ENCODE measurements at regions not wholly inside any gene's neighbourhood (a gene's known extent, or its start where the extent isn't known, plus 50 kb on each side); places are given as distances from the start of the nearest gene placed in this dataset.

- no TSS peak for BruUV-seq (replicated peaks)
- CTCF ChIA-PET: no interaction called here
- intact Hi-C loops (cut with micrococcal nuclease): no loop called here
- Histone ChIP-seq H3K27ac (ENCODE audit: low read depth, low read length) (no peak overlapping the region), H3K27me3 (ENCODE audit: insufficient read depth, low read length) (no peaks in the 10 kb centered on the region; the same call in 1 of the 2 replicates), H3K9me2 (ENCODE audit: insufficient read depth) (no peaks in the 10 kb centered on the region), H4K20me1 (ENCODE audit: insufficient read depth) (no peaks in the 10 kb centered on the region), H3K9me3 (ENCODE audit: control insufficient read depth in 1 of 2, insufficient read depth in 1 of 2, low read depth in 1 of 2, low read length in 2 of 2) (no peaks in the 10 kb centered on the region), H3K79me2 (ENCODE audit: insufficient read depth, low read length) (no peaks in the 10 kb centered on the region), H3K9ac (ENCODE audit: low read length) (no peak overlapping the region), H3K4me3 (replicated peaks in 1 of 2; ENCODE audit: low read depth in 1 of 2, low read length in 2 of 2) (no peak overlapping the region), H3K4me1 (ENCODE audit: control insufficient read depth in 1 of 2, insufficient read depth in 2 of 2, low read length in 2 of 2) (no peaks in the 10 kb centered on the region), H3K36me3 (ENCODE audit: control insufficient read depth in 1 of 2, insufficient read depth in 2 of 2, low read length in 2 of 2) (no peaks in the 10 kb centered on the region), H3K4me2 (ENCODE audit: low read length) (no peak overlapping the region), H2AFZ (ENCODE audit: low read depth, low read length, poor library complexity, severe bottlenecking) (no peak overlapping the region)
- POLR2A ChIA-PET: no interaction called here
- RAD21 ChIA-PET (ENCODE audit: low non-redundant PET in 1 of 2, low total read pairs in 2 of 2, uncharacterized antibody in 2 of 2, unreplicated experiment in 2 of 2): no interaction called here
- no peak for ATAC-seq
- no peak for TF ChIP-seq ZFX (IDR thresholded peaks at IDR 0.05)
- TF ChIP-seq SP1 (IDR thresholded peaks at IDR 0.05; ENCODE audit: low read depth): no peak
- TF ChIP-seq SIN3A (IDR thresholded peaks at IDR 0.05; ENCODE audit: low read depth): no peak
- no peak for TF ChIP-seq EGR1 (IDR thresholded peaks at IDR 0.05; ENCODE audit: low read depth)
- no peak for TF ChIP-seq CEBPB (IDR thresholded peaks at IDR 0.05; ENCODE audit: low read depth)
- TF ChIP-seq, protein P1, sequence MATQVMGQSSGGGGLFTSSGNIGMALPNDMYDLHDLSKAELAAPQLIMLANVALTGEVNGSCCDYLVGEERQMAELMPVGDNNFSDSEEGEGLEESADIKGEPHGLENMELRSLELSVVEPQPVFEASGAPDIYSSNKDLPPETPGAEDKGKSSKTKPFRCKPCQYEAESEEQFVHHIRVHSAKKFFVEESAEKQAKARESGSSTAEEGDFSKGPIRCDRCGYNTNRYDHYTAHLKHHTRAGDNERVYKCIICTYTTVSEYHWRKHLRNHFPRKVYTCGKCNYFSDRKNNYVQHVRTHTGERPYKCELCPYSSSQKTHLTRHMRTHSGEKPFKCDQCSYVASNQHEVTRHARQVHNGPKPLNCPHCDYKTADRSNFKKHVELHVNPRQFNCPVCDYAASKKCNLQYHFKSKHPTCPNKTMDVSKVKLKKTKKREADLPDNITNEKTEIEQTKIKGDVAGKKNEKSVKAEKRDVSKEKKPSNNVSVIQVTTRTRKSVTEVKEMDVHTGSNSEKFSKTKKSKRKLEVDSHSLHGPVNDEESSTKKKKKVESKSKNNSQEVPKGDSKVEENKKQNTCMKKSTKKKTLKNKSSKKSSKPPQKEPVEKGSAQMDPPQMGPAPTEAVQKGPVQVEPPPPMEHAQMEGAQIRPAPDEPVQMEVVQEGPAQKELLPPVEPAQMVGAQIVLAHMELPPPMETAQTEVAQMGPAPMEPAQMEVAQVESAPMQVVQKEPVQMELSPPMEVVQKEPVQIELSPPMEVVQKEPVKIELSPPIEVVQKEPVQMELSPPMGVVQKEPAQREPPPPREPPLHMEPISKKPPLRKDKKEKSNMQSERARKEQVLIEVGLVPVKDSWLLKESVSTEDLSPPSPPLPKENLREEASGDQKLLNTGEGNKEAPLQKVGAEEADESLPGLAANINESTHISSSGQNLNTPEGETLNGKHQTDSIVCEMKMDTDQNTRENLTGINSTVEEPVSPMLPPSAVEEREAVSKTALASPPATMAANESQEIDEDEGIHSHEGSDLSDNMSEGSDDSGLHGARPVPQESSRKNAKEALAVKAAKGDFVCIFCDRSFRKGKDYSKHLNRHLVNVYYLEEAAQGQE (IDR thresholded peaks at IDR 0.05; ENCODE audit: low read depth): no peak
- TF ChIP-seq, protein P2, sequence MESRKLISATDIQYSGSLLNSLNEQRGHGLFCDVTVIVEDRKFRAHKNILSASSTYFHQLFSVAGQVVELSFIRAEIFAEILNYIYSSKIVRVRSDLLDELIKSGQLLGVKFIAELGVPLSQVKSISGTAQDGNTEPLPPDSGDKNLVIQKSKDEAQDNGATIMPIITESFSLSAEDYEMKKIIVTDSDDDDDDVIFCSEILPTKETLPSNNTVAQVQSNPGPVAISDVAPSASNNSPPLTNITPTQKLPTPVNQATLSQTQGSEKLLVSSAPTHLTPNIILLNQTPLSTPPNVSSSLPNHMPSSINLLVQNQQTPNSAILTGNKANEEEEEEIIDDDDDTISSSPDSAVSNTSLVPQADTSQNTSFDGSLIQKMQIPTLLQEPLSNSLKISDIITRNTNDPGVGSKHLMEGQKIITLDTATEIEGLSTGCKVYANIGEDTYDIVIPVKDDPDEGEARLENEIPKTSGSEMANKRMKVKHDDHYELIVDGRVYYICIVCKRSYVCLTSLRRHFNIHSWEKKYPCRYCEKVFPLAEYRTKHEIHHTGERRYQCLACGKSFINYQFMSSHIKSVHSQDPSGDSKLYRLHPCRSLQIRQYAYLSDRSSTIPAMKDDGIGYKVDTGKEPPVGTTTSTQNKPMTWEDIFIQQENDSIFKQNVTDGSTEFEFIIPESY (IDR thresholded peaks at IDR 0.05; ENCODE audit: extremely low read depth, insufficient replicate concordance, low read length): no peak
- TF ChIP-seq TCF7L2 (IDR thresholded peaks at IDR 0.05; ENCODE audit: borderline replicate concordance, extremely low read depth, insufficient read depth, insufficient read length): no peak
- no peak for TF ChIP-seq EZH2phosphoT487 (IDR thresholded peaks at IDR 0.05; ENCODE audit: borderline replicate concordance)
- no peak for TF ChIP-seq ATF3 (IDR thresholded peaks at IDR 0.05)
- TF ChIP-seq YY1 (IDR thresholded peaks at IDR 0.05; ENCODE audit: extremely low read depth, insufficient replicate concordance, low read depth, low read length): no peak
- TF ChIP-seq CTCF (IDR thresholded peaks at IDR 0.05 in 2 of 3, conservative IDR thresholded peaks at IDR 0.05 in 1 of 3; ENCODE audit: borderline replicate concordance in 1 of 3, insufficient read depth in 1 of 3, low read depth in 2 of 3, low read length in 2 of 3): no peak
- TF ChIP-seq, protein P3, sequence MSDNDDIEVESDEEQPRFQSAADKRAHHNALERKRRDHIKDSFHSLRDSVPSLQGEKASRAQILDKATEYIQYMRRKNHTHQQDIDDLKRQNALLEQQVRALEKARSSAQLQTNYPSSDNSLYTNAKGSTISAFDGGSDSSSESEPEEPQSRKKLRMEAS (IDR thresholded peaks at IDR 0.05): no peak
- DNase-seq (ENCODE audit: low read depth, low spot score): no peak
These were observed 100.2 kb upstream of the COG2 start for GRCh38 chr1:230542054-230542453.
